COLO668 (cell line): ENCODE measurements at regions not wholly inside any gene's neighbourhood (a gene's known extent, or its start where the extent isn't known, plus 50 kb on each side); places are given as distances from the start of the nearest gene placed in this dataset.

Experiments
- DNase-seq: peaks from one replicate; lab custom pipeline; 2025; ENCODE audit not compliant: unreplicated experiment; lab: John Stamatoyannopoulos, UW

- no peak for DNase-seq
Observed at GRCh38 chr2:222351035-222351434, 52.2 kb upstream of the PAX3 start.

DNA sequence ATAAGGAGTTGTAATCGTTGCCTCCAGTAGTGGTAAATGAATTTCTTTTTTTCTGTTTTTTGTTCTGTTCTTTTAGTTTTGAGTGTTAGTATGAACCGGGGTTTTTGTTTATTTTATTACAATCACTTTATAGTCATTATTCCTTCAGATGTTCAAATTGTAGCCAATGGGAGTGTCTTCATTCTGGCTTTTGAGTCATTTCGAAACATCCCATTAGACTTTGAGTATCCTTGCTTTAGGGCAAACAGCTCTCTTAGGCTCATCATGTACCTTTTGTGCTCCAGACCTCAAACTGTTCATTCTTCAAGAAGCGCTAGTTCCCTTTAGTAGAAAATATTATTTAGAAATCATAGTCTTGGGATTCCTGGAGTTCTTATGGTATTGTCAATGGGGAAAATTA, 54.2 kb upstream of the PAX3 start:
- no peak for DNase-seq

DNA sequence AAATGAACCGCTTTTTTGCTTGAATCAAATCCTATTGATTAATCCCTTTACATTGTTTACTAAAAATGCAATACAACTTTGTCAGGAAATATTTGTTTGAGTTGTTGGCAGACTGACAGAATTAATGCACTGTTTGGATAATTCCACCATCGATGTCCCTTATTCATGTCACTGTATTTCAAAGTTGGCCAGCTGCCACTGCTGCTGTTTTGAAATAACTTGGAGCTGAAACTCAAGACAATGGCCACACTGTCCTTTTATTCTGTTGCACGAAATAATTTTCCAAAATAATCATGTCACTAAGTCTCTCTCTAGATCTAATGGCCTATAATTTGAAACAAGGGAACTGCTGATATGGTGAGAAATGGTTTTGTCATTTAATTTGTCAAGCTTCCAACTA, 55.2 kb upstream of the PAX3 start:
- peak; percentile 24 for DNase-seq

DNA sequence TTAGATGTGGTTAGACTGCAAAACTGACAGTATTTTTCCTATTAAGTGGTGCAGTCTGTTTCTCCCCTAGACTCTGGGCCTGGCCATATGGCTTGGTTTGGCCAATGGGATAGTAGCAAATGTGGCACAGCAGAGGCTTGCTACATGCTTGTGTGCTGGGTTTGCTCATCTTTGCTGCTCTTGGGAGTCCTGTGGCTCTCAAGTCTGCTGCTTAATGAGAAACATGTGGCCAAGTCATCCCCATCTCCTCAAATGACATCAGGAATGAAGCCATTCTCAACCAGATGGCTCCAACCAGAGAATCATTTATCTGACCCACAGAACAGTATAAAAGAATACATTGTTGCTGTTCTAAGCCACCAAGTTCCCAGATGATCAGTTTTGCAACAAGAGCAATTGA, 57.1 kb upstream of the PAX3 start:
- DNase-seq = no peak

DNA sequence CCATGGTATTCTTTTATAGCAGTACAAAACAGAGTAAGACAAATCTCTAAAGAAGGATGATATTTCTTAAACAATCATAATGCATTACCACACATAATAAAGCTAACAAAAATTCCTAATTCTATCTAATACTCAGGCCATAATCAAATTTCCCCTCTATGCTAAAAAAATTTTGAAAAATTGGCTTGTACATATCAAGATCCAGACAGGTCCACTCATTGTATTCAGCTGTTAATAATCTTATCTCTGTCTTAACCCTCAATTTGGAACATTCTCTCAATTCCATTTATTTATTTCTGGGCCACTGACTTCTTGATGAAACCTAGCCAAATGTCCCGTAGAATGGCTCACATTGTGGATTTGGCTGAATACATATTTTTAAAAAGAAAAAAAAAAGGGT, 59.1 kb upstream of the PAX3 start:
- DNase-seq = no peak

GRCh38 chr2:222358876-222359275, 60.1 kb upstream of the PAX3 start:
- no peak for DNase-seq

GRCh38 chr2:222360146-222360545, 61.3 kb upstream of the PAX3 start:
- DNase-seq = no peak

DNA sequence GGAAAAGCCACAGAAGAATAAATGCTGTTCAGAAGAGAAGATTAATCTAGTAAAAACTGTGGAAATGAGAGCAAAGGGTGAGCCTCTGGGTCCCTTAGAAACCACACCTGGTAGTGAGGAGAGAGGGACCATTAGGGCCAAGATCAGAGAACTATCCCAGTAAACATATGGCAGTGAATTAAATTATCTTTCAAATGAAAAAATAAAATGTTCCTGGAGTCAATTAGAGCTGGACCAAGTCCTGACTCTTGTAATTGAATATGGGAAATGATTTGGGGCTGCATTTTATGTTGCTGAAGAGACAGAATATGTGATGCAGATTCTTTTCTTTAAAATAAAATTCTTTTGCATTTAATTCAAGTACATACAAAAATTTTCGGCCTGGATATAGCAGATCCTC, 62.2 kb upstream of the PAX3 start:
- DNase-seq = no peak

DNA sequence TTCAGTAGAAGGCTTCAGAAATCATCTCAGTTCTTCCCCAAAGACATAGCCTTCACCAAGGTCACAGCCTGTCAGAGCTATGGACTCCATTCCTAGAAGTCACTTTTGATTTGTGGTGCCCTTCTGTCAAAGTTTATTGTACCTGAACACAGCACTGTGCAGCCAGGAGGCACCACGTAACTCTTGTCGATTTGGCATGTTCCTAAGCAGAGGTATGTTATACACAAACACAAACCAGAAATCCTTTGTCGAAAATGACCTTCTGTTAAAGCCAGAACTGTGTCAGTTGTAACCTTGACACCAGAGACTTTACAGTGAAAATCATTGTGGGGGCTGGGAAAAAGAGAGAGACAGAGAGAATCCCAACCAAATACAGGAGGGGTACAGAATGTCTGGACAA, 62.6 kb upstream of the SGPP2 start:
- no peak for DNase-seq

GRCh38 chr2:222362336-222362735, 62.0 kb upstream of the SGPP2 start:
- DNase-seq = no peak

- no peak for DNase-seq
Observed at GRCh38 chr2:222364285-222364895, 60.0 kb upstream of the SGPP2 start.

DNA sequence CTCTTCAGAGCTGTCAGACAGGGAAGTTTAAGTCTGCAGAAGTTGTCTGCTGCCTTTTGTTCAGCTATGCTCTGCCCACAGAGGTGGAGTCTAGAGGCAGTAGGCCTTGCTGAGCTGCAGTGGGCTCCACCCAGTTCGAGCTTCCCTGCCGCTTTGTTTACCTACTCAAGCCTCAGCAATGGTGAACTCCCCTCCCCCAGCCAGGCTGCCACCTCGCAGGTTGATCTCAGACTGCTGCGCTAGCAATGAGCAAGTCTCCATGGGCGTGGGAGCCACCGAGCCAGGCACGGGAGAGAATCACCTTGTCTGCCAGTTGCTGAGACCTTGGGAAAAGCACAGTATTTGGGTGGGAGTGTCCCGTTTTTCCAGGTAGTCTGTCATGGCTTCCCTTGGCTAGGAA, 56.1 kb upstream of the SGPP2 start:
- peak; percentile 71 for DNase-seq

DNA sequence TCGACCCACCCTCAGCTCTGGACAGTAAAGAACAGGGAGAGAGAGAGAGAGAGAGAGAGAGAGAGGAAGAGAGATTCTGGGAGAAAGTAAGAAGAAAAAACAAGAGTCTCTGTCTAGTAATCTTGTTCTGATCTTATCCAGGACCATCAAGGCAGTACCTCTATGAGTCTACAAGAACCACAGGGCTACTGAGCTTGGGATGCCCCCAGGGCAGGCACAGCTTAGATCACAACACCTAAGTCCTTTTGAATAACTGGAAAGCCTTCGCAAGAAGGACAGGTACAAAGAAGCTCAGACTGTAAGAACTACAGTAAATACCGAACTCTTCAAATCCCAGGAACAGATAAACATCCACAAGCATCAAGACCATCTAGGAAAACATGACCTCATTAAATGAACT, 51.4 kb upstream of the SGPP2 start:
- no peak for DNase-seq
